Hippocampal formation (tissue), 2 donors: ENCODE measurements at regions not wholly inside any gene's neighbourhood (a gene's known extent, or its start where the extent isn't known, plus 50 kb on each side); places are given as distances from the start of the nearest gene placed in this dataset.

Source experiments
- DNase-seq, 2 donors: peaks; one replicate each; lab custom pipeline; 2025; lab: John Stamatoyannopoulos, UW

- no peak for DNase-seq
These were observed 50.2 kb upstream of the SLCO3A1 start for GRCh38 chr15:91803260-91803659.
